ENCODE measurements at regions not wholly inside any gene's neighbourhood (a gene's known extent, or its start where the extent isn't known, plus 50 kb on each side); places are given as distances from the start of the nearest gene placed in this dataset.
A peak's percentile ranks its signal among the peaks of the same experiment; 100 is the strongest.
"Not testable (repeated sequence)": the region's sequence is repeated elsewhere in the genome, so short reads cannot be mapped to it uniquely, and the experiment has no call there.

- peak; percentile 17 to 76 (median 39) for DNase-seq
Measured at GRCh38 chr14:23694949-23695663, 58.9 kb downstream of the DHRS2 start.

- DNase-seq: peak in 1 of 3 donors; percentile 2
Measured at GRCh38 chr14:23695664-23695999, 59.5 kb downstream of the DHRS2 start.

- DNase-seq: peak; percentile 10 to 43 (median 22)
Measured at GRCh38 chr14:23696701-23697239, 60.6 kb downstream of the DHRS2 start.

DNA sequence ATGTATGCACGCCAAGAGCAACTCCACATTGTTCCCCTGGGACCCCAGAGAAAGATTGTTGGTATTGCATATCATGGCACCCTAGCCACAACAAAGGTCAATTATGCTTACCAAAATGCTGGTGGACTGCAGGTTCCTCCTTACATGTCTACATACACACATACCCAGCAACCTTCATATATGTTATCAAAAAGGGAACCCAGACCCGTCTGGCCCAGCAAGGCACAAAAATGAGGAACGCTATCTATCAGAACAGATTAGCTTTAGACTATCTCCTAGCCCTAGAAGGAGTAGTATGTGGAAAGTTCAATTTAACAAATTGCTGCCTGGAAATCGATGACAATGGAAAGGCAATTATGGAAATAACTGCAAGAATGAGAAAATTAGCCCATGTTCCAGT, 61.5 kb downstream of the DHRS2 start:
- no peak for DNase-seq

DNA sequence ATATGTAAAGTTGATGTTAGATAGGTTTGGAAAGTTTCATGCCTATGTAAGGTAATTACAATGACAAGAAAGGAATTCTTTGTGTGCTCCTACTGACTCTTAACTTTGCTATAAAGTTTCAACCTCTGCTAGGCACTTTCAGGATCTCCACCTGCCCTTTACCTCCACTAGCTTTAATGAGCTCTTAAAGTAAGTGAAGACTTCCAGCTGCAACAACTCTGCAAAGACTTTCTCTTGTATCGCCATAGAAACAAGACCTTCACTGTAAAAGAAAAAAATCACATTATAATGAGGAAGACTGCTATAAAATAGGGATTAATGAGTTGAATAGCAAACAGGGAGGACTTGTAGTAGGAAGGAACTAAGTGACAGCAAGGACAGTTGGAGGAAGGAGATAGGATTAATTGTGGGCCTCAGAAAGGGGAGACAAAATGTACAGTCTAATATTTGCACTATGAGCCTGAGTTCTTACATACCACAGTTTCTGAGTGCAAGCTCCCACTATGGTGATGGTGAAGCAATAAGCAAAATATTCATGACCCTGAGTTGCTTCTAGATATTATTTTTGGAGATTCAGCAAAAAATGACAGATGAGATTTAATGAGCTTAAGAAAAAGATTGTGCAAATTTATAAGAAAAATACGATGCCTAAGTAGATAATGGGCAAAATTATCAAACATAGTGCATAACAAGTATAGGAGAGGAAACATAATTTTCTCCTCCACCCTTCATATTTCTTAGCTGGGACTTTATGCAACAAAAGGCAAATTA, 66.7 kb downstream of the DHRS2 start:
- DNase-seq: no peak

- DNase-seq: no peak
Measured at GRCh38 chr14:23704890-23705289, 68.7 kb downstream of the DHRS2 start.

- no peak for DNase-seq
Measured at GRCh38 chr14:23707415-23707814, 71.3 kb downstream of the DHRS2 start.

- DNase-seq: no peak
Measured at GRCh38 chr14:23708343-23708742, 72.2 kb downstream of the DHRS2 start.

DNA sequence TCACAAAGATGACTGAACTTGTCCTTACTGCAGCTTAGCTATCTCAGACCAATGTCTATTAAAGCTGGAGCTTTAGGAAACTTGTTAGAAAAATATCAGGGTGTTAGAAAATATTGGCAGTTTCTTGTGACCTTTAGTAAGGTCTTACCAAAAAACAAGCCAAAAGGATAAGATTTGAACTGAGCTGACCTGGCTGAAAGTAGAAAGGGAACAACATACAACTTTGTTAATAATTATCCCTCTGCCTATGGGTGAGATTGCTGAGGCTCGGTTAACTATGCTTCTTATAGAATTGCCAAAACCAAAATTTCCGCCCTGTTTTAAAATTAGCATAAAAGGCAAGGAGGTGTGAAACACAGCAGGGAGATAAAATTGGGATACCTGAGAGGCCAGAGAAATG, 73.8 kb downstream of the DHRS2 start:
- DNase-seq: no peak

DNA sequence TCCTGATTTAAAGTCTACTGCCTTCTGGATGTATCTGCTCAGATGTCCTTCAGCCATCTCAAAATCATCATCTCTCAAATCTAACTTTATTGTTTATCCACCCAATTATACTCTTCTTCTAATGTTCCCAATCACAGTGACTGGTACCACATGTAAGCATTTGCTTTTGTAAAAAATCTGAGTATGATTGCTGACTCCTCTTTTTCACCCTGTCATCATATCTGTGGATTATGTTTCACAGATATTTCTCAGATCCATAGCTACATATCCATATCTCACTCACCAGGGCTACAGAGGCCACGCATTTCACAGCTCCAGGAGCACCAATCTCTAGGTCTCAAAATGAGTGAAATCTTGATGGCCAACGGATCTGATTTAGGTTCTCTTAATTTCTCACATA, 76.1 kb downstream of the DHRS2 start:
- DNase-seq: no peak

DNA sequence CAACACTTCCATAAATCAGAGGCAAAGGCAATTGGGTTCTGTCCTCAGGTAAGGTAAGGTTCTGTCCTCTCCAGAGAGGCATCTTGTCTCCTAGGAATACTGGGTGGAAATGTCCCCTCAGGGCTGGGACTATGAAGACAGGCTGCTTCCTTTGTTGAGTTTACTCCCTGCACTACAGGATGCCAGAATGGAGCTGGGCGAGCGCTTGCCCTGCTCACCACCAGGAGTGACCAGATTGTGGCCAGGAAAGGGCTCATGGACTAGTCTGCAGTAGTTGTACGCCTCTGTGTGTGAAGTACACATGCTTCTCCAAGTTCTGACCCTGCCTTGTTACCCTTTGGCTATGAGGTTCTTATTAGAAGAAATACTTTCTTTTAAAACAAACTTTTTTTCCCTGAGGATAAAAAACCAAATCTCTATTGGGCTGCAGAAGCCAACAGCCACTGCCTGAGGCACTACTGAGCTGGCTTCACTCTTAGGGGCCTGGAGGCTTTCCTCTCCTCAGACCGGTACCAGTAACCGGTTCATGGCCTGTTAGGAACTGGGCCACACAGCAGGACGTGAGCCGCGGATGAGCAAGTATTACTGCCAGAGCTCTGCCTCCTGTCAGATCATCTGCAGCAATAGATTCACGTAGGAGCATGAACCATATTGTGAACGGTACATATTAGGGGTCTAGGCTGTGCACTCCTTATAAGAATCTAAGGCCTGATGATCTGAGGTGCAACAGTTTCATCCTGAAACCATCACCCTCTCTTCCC, 83.2 kb downstream of the DHRS2 start:
- DNase-seq: no peak

DNA sequence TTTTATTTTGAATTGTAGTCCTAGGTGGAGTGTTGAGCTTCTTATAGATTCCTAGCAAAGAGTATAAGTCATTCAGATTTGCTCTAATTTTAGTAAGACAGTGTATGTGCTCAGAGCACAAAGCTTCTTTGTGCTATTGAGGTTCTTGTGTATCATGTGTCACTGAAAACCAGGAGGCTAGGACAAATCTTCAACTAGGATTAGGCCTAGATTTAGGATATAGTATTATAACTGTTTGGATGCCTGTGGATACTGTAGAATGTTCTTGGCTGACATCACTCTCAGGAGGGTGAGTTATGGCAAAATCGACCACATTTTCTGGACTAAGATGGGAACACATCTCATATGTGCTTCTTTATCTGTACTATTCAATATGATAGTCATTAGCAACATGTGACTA, 86.5 kb downstream of the DHRS2 start:
- DNase-seq: no peak

DNA sequence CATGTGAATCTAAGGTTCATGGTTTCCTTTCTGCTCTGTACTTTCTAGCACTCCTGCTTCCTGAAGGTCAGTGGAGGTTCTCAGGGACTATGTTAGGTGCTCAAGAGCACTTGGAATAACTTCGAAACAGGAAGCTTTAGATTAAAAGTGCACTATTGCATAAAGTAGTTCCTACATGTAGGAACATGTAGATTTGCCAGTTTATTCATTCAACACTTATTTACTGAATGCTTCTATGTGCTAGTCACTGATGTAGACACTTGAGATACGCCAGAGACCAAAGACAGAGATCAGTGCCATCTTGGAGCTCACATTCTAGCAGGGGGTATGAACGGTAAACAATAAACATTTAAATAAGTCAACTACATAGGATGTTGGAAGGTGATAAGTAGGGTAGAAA, 87.7 kb downstream of the DHRS2 start:
- no peak for DNase-seq

DNA sequence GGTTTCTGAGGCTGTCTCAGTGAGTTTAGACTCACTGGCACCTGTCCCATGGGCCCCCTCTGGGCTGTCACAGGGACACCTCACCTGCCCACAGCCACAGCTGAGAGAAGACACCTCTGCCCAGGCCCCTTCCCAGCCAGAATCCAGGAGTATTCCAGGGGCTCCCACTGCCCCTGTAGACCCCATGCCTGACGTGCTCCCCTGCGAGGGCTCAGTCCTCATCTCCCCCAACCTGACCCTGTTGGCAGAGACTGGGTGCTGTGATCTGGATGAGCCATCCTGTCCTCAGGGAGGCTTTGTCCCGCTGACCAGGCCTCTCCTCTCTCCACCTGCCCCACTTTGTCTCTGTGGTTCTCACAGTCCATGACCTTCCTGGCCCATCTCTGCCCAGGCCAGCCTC, 89.4 kb downstream of the DHRS2 start:
- DNase-seq: no peak

DNA sequence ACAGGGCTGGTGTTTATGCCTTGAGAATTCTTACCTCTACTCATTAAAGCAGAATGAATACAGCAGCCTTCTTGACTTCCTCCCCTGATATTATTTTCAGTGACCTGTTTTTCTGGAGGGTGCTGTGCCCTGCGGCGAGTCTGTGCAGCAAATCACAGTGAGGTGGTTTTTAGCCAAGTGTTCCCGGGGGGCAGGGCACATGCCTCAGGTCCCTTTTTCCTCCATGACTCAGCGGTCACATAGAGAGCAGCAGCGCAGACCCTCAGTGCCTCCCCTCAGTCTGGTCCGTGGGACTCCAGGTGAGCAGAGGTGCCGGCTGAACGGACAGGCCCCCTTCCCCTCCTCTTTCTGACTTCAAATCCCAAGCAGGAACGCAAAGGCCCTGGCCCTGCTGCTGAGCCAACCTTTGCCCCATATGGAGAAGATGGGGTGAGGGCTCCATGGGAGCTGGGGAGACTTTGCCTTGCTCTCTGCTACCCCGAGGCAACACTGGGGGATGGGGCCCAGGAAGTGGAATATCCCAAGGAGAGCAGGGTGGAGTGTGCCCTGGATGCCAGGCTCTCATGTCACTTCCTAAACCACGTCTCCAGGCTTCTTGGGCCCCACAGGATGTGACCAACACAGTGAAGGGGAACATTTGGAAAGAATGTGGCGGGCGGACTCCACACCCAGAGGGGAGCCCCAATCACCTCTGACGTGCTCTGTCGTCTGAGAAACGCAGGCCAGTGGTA, 90.0 kb downstream of the DHRS2 start:
- DNase-seq: no peak

- peak; percentile 2 to 33 (median 26) for DNase-seq
Measured at GRCh38 chr14:23727566-23728335, 91.6 kb downstream of the DHRS2 start.

DNA sequence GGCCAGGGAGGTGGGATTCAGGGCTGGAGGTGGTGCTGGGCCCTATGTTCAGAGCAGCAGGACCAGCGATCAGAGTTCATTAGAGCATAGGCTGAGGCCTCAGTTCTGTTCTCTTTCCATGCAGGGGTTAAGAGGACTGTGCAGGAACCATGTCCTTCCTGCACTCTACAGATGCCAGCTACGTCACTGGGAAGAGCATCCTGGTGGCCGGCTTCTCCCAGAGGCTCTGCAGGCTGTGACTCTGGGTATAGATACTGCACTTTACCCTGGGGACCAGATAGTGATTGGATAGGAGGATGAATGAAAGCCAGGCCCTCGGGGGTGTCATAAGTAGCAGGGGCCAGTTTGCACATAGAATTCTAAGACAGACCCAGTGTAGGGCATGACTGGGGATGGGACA, 92.6 kb downstream of the DHRS2 start:
- no peak for DNase-seq

GRCh38 chr14:23729720-23730387, 93.7 kb downstream of the DHRS2 start:
- no peak for DNase-seq

DNA sequence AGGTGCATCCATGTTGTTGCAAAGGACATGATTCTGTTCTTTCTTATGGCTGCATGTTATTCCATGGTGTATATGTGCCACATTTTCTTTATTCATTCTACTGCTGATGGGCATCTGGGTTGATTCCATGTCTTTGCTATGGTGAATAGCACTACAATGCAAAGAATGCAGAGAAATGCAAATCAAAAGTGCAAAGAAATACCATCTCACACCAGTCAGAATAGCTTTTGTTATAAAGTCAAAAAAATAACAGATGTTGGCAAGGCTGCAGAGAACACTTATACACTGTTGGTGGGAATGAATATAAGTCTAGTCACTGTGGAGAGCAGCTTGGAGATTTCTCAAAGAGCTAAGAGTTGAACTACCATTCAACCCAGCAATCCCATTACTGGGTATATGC, 99.2 kb downstream of the DHRS2 start:
- DNase-seq: no peak

DNA sequence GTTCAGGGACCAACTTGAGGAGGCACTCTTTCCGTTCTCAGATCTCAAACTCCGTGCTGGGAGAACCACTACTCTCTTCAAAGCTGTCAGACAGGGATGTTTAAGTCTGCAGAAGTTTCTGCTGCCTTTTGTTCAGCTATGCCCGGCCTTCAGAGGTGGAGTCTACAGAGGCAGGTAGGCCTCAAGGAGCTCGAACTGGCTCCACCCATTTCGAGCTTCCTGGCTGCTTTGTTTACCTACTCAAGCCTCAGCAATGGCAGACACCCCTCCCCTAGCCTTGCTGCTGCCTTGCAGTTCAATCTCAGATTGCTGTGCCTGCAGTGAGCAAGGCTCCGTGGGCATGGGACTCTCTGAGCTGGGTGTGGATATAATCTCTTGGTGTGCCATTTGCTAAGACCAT, 108.2 kb downstream of the DHRS2 start:
- not testable (repeated sequence) for DNase-seq

DNA sequence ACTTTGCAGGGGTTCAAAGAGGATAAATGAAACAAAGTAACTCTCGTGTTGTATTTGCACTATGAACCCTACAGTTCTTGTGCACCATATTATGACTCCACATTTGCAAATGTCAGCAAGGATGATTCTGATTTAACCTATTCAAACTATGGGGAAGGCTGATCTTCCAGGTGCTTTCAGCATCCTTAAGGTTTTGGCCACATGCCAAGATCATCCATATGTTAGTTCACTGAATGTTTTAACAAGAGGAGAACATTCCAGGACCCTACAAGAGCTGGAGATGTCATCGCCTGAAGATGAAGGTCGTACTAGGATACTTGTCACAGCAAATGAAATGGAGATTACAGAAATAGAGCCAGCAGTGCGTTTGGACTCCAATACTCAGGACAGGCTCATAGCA, 114.2 kb downstream of the DHRS2 start:
- DNase-seq: no peak

All from muscle of back (tissue), 3 donors.